GM18951 (cell line): ENCODE measurements at regions not wholly inside any gene's neighbourhood (a gene's known extent, or its start where the extent isn't known, plus 50 kb on each side); places are given as distances from the start of the nearest gene placed in this dataset.

ENCODE experiments used
- POLR2A ChIP-seq: IDR thresholded peaks from 4 replicates; pipeline ENCODE4 v1.6.1; 2011; ENCODE audit warnings: mild to moderate bottlenecking; ENCODE audit not compliant: insufficient read length, insufficient read depth; ENCODE audit errors: extremely low read depth
- in situ Hi-C: fragments of 300-500 bp; cut with MboI; formaldehyde crosslinking; loops from one replicate; pipeline ENCODE4 v1.12.0; 2022; ENCODE audit warnings: low sequenced_read_pairs, mixed read lengths, inconsistent platforms; ENCODE audit not compliant: unreplicated experiment

DNA sequence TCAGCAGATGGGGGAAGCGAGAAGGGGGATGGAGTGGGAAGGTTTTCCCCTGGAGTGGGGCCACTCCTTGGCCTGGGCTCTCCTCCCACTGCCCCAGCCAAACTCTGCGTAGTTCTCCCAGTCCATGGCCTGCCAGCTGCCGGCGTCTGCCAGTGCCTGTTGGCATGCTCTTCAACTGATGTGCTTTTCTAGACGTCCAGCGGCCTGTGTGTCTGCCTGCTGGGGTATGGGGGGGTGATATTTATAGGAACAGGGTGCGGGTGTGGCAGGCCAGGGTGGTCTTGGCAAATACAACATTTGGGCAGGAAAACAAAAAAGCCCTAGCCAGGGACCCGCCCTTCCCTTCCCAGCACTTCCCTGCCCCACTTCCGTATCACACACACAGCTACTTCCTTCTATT lies 786.3 kb upstream of the NOVA1 start:
- no peak for TF ChIP-seq POLR2A
- in situ Hi-C loops, result no loop called here

DNA sequence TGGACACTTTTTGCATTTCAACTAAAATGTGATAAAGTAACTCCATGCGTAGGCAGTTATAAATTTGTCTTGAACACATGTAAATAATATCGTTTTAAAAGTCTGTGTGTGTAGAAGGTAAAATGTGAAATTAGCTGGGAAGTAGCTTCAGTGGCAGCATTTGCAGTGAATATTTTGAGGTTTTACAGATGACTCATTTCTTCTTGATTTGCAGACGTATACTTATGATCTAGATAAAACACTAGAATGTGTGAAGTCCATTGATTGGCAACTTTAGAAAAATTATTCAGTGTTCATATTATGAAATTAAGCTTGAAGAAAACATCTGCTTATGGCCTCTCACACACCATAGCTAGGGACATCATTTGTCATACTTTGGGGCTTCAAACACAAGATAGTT lies 788.6 kb upstream of the NOVA1 start:
- in situ Hi-C loops, result no loop called here
- TF ChIP-seq POLR2A, result no peak

DNA sequence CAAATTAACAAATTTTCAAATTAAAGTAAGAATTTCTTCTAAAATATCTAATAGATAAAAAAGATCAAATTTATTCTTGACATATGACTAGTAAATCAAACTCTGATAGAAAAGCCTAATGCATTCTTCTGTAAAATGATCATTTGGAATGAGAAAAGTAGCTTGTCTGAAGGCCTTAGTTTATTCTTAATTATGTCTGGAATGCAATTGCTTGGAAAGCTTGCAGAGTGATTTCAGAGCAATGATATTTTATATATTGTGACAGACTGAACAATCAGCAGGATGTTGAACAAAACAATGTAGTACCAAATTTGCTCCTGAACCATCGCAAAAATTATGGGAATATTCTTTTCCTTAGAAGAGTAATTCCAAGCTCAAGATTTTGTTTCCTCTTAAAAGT lies 789.6 kb upstream of the NOVA1 start:
- in situ Hi-C loops, result no loop called here
- TF ChIP-seq POLR2A, result no peak

DNA sequence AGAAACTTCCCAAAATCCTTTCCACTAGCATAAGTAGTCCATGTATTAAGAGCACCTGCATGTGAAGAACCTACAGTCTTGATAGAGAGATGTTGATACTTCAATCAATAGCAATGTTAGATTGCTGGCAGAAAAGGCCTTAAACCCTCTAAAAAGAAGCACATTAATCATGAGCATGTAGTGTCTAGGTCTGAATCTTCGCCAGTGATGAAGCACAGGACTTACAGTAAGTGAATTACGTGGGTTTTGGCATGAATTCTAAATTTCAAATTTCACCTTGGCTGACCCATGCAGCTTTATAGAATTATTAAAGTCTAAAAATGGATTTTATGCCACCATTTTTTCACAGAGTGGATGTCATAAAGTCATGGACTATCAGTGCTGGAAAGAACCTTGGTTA lies 791.6 kb upstream of the NOVA1 start:
- TF ChIP-seq POLR2A, result no peak
- in situ Hi-C loops, result no loop called here

DNA sequence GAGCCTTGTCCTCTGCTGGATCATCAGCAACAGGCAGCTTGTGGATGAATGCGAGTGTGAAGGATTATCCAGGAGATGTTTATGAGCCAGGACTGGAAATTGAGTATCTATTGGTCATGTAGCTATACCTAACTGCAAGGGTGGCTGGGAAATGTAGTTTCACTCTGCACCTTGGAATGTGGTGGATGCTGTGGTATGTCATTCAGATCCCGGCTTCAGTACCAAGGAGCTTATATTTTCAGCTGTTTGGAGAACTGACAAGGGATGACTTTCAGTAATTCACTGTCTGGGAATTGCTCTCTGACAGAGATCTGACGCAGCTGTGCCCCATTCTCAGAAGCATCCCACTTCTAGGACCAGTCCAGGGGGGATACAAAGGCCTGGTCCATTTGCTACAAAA lies 792.3 kb upstream of the NOVA1 start:
- in situ Hi-C loops, result no loop called here
- no peak for TF ChIP-seq POLR2A

DNA sequence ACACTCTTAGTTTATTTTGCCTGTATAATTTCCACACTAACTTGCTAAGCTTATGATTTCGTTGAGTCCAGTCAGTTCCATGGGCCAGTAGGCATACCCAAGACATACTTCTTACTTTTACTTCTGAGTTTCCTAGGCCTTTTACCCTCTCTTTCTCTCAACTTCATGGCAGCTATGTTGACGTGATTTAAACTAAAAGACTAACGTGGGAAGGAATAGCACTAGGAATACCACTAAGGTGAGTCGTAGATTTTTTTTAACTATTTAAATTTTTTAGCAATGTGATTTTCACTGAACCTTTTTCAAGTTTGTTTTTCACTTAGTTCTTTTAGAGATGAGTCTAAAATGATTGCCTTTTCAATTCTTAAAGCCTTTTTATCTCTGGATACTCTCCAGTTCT lies 793.5 kb upstream of the NOVA1 start:
- no peak for TF ChIP-seq POLR2A
- in situ Hi-C loops, result no loop called here

DNA sequence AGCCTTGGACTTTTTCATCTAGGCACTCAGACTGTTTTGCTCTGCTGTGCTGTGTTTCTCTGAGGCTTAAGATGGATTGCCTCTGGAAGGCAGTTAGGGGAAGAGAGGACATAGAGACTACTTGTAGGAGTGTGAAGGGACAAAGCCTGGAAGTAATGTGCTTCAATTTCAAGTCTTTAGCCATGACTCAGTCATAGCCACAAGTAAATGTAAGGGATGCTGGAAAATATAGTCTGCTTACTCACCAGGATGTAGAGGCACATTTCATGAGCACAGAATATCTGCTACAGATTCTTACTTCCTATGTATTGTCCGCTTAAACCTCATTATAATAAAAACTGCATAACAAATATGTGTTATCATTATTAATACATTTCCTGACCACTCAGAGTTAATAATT lies 794.3 kb upstream of the NOVA1 start:
- no peak for TF ChIP-seq POLR2A
- in situ Hi-C loops, result no loop called here

DNA sequence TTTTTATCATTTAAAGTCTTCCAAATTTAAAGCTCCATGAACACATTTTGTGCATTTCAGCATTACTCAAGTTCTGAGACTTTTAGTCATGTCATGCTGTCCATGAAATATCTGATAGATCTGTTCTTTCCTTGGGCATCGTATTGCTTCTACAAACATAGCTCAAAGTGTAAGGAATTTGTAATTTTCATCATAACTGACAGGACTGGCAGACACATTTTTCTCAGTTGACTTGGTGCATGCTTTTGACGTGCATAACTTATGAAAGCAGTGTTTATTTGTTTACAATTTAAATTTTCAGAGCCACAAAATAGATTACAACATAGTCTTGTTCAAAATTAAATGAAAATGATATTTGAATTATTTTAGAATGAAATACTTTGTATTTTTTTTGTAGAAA lies 812.1 kb upstream of the NOVA1 start:
- no peak for TF ChIP-seq POLR2A
- in situ Hi-C loops, result no loop called here

DNA sequence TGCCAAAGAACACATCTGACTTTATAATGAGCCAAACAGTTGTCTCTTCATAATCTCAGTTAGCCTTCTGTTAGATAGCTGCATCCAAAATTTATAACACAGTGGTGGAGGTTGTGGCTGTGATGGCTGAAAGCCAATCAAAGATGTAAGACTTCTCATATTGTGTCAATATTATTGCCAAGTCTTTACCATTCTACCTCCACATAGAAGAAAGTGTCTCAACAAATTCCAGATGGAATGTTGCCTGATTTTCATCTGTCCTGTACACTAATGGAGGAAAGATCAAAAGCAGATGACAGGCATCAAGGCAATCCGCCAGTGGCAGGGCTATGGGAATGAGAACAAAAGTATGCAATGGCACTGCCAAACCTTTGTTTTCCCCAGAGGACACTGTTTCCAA lies 813.1 kb upstream of the NOVA1 start:
- no peak for TF ChIP-seq POLR2A
- in situ Hi-C loops, result no loop called here

DNA sequence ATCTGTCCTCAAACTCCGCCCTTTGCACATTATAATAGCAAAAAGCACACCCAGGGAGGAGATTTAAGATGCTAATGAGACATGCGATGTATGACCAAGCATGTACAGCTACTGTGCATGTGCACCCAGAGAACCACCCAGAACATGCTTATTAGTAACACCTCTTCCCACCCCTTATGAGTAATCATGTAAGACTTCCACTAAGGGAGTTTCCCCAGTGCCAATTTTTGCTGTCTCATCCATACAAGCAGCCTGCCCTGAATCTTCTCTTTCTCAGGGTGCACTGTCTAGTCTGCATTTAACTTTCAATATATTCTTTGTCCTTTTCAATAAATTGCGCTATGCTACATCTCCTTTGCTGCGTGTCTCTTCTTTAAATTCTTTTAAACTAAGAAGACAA lies 830.0 kb upstream of the NOVA1 start:
- no peak for TF ChIP-seq POLR2A
- in situ Hi-C loops, result no loop called here

DNA sequence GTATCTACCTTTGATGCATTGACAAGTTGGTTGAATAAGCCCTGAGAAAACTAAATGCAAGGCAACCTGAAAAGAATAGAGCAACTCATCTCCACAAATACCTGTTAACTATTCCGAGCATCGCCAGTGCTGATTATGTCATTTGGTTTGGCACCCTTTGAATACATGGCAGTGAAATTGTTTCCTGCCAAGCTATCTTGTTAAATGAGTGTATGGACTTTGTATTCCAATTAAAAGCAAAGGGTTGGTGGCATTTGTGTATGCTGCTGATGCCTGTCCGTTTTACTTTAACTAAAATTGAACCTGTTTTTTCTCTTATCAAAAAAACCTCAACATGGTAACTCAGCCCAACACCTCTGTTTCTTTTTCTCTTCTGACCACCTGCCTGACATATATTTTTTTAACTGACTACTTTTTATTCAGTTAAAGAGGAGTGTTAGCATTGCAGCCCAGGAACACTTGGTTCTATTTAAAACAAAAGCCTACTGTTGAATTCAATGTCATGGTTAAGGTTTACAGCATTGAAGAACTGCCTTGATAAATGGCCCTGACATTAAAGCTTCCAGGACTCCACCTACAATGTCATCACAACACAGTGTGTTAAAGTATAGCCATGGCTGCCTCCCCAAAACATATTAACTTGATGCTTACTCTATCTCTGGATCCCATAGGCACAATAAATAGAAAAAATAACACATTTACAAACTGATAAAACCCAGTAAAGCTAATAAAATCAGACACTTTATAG lies 838.3 kb upstream of the NOVA1 start:
- no peak for TF ChIP-seq POLR2A
- in situ Hi-C loops, result no loop called here

DNA sequence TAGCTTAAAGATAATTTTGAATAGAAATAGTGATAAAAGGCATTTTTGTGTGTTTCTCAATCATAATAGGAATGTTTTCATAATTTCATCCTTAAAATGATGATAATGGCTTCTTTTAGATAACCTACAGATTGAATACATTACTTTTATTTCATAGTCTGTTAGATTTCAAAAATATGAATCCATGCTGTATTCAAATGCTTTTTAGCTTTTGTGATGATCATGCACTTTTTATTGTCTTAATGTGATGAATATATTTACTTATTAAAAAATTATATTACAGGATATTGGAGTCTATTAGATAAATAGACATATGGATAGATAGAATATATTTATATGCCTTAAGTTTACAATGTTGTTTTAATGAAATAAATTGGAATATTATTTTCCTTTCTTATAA lies 886.8 kb upstream of the NOVA1 start:
- in situ Hi-C loops, result no loop called here
- no peak for TF ChIP-seq POLR2A

DNA sequence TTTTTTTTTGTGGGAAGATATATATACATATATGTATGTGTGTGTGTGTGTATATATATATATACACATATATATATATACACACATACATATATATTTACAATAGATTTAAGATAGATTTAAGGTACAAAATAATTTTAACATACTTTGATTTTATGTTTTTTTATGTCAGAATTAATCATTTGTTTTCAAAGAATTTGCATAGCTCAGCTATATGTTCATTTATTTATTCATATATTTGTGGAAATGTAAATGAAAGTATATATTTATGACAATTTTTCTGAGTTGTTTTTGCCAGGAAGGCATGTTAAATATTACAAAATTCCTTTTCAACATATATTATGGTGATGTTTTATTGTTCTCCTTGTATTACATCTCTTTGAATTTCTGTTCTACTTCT lies 887.4 kb upstream of the NOVA1 start:
- in situ Hi-C loops, result no loop called here
- no peak for TF ChIP-seq POLR2A

DNA sequence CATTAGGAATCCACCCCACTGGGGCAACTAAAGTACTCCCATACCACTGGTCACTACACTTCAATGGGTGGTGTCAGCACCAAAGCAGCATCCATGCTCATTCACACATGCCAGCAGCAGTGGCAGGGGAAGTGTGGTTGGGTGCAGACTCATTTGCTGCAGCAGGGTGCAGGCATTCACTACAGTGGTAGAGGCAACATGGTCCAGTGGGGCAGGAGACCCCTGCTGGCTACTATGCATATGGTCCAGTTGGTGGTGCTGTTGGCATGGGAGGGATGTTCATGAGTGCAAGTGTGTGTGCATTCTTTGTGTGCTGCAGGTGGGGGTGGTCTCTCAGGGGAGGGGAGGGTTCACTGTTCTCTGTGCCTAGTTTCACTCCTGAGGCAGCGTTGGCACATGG lies 908.4 kb upstream of the NOVA1 start:
- in situ Hi-C loops, result no loop called here

DNA sequence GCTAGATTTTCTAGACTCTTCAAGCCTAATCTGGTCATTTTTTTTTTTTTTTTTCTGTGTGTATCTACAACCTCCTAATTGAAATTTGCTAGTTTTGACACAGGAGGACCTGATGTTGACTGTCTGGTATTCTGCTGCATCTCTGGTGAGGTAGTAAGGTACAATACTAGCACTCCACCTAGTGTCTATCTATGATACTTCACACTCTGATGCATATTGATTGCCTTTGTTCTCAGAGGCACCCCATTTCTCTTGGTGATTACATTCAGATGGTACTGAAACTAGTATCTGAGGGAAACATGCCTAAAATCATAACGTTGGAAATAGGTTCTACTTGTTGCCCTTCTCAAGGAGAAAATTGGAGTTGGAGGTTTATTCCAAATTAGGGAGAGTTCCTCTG lies 930.5 kb upstream of the NOVA1 start:
- no peak for TF ChIP-seq POLR2A
- in situ Hi-C loops, result no loop called here

More for the DNA sequence above, 908.4 kb upstream of the NOVA1 start:
- TF ChIP-seq POLR2A, result no peak

DNA sequence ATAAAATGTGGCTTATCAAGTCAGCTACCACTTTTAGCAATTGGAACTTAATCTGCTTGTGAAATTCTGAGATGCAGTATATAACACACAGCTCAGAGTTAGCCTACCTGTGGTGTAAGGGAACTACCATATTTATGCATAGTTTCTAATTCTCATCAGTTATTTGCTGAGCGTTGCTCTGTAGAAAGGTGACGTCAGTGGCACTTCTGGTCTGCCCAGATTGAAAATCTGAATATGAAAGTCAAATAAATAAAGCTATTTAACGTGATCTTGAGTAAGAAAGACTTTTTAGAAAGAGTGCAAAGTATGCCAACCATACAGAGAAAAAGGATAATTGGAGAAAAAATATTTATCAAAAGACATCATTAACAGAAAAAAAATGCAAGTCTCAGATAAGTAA lies 938.9 kb upstream of the NOVA1 start:
- TF ChIP-seq POLR2A, result no peak
- in situ Hi-C loops, result no loop called here

DNA sequence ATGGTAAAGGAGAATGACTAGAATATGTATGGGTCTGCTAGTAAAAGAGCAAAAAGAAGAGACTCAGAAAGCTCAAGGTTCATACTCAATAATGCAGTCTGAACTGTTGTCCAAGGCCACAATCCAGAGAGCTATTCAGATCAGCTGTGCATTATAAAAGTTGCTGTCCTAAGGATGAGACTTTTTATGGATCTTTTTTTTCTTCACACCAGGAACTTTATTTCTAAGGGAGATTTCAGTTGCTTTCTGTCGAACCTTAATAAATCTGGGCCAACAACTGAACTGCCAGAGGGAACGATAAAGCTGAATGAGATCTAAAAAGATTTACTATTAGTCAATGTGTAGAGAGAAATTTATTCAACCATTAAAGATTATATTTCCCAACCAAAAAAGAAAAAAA lies 948.3 kb upstream of the NOVA1 start:
- in situ Hi-C loops, result no loop called here
- no peak for TF ChIP-seq POLR2A
